HG02885 (cell line): ENCODE measurements at regions not wholly inside any gene's neighbourhood (a gene's known extent, or its start where the extent isn't known, plus 50 kb on each side); places are given as distances from the start of the nearest gene placed in this dataset.
"Not testable (repeated sequence)": the region's sequence is repeated elsewhere in the genome, so short reads cannot be mapped to it uniquely, and the experiment has no call there.

ENCODE experiments used
- ATAC-seq: cut with Tn5 transposase; IDR thresholded peaks from one replicate; pipeline ENCODE4 v1.9.1; 2021; ENCODE audit warnings: mild to moderate bottlenecking; ENCODE audit not compliant: unreplicated experiment, poor library complexity

GRCh38 chr13:82002710-82003109 lies 1661.8 kb upstream of the SPRY2 start:
- no peak for ATAC-seq

GRCh38 chr13:81995316-81995715 lies 1654.4 kb upstream of the SPRY2 start:
- no peak for ATAC-seq

GRCh38 chr13:81990652-81991051 lies 1649.7 kb upstream of the SPRY2 start:
- no peak for ATAC-seq

DNA sequence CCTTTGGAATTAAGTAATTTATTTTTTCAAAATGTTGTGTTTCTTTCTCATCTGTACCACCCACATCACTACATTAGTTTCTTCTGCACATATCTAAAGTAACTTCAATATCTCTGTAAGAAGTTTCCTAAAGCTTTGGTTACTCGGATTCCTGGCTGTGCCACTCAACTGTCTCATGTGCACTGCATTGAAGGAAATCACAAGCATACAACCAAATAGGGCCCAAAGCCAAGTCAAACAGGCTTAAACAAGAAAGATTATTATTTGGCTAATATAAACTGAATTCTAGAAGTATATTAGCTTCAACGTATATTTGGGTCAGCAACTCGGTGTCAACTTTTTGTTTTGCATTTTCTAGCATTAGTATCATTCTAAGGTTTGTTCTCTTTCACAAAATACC lies 1647.6 kb upstream of the SPRY2 start:
- no peak for ATAC-seq

- no peak for ATAC-seq
Observed at GRCh38 chr13:81987677-81988357, 1646.9 kb upstream of the SPRY2 start.

DNA sequence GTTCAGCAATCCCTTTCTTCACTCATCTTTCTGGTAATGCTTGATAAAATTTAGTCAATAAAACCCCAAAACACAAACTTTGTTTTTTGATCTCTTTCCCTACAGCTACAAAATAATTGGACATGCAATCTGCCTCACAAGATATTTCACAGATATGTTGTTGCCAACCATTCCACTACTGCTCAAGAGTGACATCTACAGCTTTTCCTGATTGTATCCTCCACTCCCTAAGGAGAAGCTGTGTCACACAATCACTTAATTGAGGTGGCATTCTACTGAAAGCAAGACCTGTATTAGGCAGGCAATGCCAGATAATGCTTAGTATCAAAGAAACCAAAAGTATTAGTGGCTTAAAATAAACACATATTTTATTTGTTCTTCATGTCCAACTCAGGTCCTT lies 1646.2 kb upstream of the SPRY2 start:
- no peak for ATAC-seq

DNA sequence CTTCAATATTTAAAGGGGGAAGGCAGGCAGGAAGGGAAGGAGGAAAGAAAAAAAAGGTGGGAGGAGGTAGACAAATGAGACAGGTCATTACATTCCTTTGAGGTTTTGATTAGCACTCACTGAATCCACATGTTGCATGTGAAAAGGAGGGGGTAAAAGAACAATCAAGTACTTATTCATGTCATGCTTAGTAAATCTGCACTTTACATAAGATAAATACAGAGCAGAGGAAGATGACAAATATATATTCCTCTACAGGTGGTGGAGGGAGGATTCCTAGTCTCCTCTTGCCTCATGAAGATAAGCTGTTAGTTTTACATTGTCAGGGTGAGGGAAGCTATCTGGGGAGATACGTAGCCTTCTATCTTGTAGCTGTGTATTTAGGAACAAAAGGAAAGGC lies 1645.4 kb upstream of the SPRY2 start:
- ATAC-seq, result no peak

DNA sequence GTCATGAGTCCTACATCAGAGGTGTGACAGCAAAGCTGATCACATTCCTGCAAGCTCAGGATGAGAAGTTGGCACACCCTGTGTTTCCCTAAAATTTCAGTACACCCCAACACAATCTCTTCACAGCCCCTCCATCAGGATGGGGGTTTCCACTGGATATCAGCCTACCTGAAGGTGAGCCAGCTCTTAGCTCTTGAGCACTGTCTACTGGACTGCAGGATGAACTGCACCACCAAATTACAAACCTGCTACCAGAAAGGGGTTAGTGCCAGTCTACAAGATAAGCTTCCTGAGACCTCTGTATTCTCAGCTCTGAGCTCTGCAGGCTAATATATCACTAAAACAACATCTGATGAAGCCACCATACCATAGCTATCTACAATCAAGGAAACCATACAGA lies 1616.2 kb upstream of the SPRY2 start:
- ATAC-seq, result no peak

DNA sequence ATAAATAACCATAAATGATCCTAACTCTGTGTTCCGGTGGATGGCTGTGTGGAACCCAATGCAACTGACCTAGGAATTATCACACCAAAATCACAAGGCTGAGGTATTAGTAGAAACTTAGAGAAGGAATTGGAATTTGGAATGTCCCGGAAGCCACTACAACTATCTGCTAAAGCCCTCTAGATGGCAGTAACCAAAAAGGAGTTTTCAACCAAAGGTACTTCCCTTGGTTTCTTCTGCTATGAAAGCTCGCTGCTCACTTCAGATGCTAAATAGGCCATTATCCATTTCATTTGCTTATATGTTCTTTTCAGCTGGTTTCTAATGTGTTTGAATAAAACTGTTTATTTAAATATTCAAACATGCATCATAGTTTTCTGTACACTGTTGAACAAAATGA lies 1589.1 kb upstream of the SPRY2 start:
- ATAC-seq, result no peak

DNA sequence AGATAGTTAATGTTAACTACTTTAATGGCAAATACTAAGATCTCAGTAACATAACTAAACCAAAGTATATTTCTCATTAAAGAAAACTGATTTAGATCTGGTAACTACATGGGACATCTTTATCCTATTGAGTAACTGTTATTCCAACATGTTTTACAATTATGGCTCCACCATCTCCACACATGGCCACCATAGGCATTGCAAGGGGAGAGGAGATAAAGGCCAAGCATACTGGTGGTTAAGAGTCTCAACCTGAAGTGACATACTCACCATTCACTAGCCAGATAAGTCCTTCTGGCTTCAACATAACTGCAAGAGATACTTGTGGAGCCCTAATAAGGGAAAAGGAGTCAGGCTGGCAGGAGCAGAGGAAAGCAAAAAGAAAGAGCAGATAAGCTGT lies 1586.4 kb upstream of the SPRY2 start:
- no peak for ATAC-seq

- no peak for ATAC-seq
Observed at GRCh38 chr13:81917810-81918209, 1576.9 kb upstream of the SPRY2 start.

GRCh38 chr13:81916461-81916860 lies 1575.5 kb upstream of the SPRY2 start:
- no peak for ATAC-seq

GRCh38 chr13:81907787-81908372 lies 1567.0 kb upstream of the SPRY2 start:
- no peak for ATAC-seq

GRCh38 chr13:81888855-81889254 lies 1547.9 kb upstream of the SPRY2 start:
- no peak for ATAC-seq

DNA sequence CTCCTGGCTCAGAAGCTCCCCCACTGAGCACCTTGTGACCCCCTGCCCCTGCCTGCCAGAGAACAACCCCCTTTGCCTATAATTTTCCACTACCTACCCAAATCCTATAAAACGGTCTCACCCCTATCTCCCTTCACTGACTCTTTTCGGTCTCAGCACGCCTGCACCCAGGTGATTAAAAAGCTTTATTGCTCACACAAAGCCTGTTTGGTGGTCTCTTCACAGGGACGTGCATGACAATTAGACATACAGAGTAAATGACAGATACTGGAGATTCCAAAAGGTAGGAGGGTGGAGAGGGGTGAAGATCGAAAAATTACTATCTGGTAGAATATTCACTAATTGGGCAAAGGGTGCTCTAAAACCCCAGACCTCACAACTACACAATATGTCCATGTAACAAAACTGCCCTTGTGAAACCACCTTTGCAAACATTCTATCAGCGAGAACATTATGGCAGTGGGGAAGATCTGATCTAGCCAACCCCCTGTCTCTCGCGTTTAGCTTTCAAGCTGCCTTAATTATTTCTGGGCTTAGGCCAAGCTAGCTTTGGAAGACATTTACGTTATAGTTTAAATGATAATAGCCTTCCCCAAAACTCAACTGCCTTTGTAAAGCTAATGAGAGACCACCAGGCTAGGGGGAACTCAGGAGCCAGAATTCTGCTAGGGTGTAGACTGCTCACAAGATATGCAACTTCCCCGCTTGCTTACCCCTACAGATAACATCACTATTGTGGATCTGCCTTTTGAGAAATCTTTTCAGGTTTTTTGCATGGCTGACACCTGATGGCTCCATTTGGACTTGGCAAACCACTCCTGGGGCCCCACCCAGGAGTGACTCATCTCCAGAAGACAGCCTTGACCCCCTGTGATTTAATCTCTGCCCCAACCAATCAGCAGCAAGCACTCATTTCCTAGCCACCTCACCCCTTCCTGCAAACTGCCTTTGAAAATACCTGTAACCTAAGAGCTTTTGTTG lies 1534.0 kb upstream of the SPRY2 start:
- ATAC-seq, result no peak

DNA sequence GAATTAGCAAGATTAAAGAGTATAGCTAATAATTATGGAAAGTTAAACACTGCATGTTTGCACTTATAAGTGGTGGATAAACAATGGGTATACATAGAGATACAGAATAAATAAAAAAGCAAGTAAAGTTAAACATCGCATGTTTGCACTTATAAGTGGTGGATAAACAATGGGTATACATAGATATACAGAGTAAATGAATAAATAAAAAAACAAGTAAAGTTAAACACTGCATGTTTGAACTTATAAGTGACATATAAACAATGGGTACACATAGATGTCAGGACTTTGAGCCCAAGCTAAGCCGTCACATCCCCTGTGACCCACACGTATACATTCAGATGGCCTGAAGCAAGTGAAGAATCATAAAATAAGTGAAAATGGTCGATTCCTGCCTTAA lies 1533.3 kb upstream of the SPRY2 start:
- ATAC-seq, result no peak

DNA sequence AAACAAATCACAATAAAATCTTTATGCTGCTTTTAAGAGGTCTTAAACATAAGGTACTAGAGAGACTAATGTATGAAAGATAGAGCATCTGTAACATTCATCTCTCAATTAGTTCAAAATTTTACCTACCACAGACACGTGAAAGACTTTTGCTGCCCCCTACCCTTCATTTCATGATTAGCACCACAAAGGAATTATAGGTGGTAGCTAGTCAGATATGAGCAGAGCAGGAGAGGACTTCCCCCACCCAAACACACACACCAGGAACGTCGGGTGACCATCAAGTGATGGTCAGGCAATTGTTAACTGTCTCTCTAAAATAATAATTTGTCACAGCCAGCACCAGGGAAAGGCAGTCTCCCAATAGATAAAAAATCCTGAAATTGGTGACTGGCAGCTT lies 1531.7 kb upstream of the SPRY2 start:
- no peak for ATAC-seq

- not testable (repeated sequence) for ATAC-seq
Observed at GRCh38 chr13:81871751-81872325, 1530.9 kb upstream of the SPRY2 start.

DNA sequence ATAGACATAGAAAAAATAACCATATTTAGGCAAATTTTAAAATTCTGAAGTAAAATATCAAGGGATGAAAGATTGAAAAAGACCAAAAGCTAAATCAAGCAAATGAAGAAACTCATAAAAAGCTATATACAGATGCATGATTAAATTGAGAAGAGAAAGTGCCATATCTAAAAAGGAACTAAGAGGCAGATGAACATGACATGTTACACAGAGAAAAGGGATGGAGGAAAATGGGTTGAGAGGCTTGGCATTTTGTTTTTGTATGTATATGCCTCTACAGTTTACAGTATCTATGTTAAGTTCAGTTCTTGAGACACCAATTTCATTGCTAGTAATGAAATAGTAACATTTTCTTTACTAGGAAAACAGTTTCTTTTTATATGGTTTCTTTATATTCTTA lies 1507.4 kb upstream of the SPRY2 start:
- no peak for ATAC-seq

DNA sequence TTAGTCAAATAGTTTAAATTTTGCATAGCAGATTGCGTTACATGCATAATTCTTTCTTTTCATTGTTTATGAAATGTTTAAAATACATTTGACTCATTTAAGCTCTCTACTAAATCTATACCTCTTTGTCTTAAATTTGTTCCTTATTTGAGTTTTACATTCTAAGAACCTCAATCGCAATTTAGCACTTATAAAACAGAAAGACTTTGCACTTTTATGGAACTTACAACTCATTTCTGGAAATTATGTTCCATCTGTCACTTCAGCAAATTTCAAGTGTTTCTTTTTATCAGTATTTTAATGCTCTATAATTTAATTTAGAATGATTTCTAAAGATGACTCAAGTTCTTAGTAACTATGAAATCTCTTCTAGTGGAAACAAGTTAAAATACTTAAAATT lies 1505.8 kb upstream of the SPRY2 start:
- ATAC-seq, result no peak

GRCh38 chr13:81821259-81821658 lies 1480.3 kb upstream of the SPRY2 start:
- no peak for ATAC-seq
